ENCODE measurements at regions not wholly inside any gene's neighbourhood (a gene's known extent, or its start where the extent isn't known, plus 50 kb on each side); places are given as distances from the start of the nearest gene placed in this dataset.

GRCh38 chr5:54829102-54829501 lies 156.3 kb downstream of the ESM1 start:
- no peak overlapping the region for H3K27ac ChIP-seq (ENCODE audit: low read depth, low read length)
- H3K27me3 ChIP-seq (ENCODE audit: control insufficient read depth in 5 of 5, insufficient read depth in 4 of 5, low read length in 5 of 5): no peaks in the 10 kb centered on the region
- H3K36me3 ChIP-seq (ENCODE audit: control insufficient read depth in 5 of 5, insufficient read depth in 5 of 5, low read length in 5 of 5): no peaks in the 10 kb centered on the region
- H3K4me3 ChIP-seq (ENCODE audit: low read depth in 1 of 5, low read length in 5 of 5): no peak overlapping the region
- peaks cover 0 to 13% (median 10%) of the 10 kb centered on the region in 5 donors for H3K4me1 ChIP-seq (ENCODE audit: control insufficient read depth in 5 of 5, insufficient read depth in 5 of 5, low read length in 5 of 5)
- no peak overlapping the region for H3K9ac ChIP-seq (ENCODE audit: low read length in 5 of 5)
- H3K9me3 ChIP-seq (ENCODE audit: control insufficient read depth in 5 of 5, low read length in 5 of 5): peaks cover 0 to 2% (median 0%) of the 10 kb centered on the region in 5 donors

GRCh38 chr5:54828151-54828550 lies 157.2 kb downstream of the ESM1 start:
- Histone ChIP-seq H3K36me3 (ENCODE audit: control insufficient read depth in 5 of 5, insufficient read depth in 5 of 5, low read length in 5 of 5) (no peaks in the 10 kb centered on the region), H3K4me3 (ENCODE audit: low read depth in 1 of 5, low read length in 5 of 5) (no peak overlapping the region), H3K27ac (ENCODE audit: low read depth, low read length) (no peak overlapping the region), H3K27me3 (ENCODE audit: control insufficient read depth in 5 of 5, insufficient read depth in 4 of 5, low read length in 5 of 5) (no peaks in the 10 kb centered on the region), H3K9me3 (ENCODE audit: control insufficient read depth in 5 of 5, low read length in 5 of 5) (peaks cover 0 to 2% (median 0%) of the 10 kb centered on the region in 5 donors), H3K9ac (ENCODE audit: low read length in 5 of 5) (no peak overlapping the region), H3K4me1 (ENCODE audit: control insufficient read depth in 5 of 5, insufficient read depth in 5 of 5, low read length in 5 of 5) (peaks cover 0 to 11% (median 5%) of the 10 kb centered on the region in 5 donors)

- Histone ChIP-seq H3K4me3 (ENCODE audit: low read depth in 1 of 5, low read length in 5 of 5) (no peak overlapping the region), H3K27ac (ENCODE audit: low read depth, low read length) (no peak overlapping the region), H3K36me3 (ENCODE audit: control insufficient read depth in 5 of 5, insufficient read depth in 5 of 5, low read length in 5 of 5) (no peaks in the 10 kb centered on the region), H3K9me3 (ENCODE audit: control insufficient read depth in 5 of 5, low read length in 5 of 5) (peaks cover 0 to 2% (median 0%) of the 10 kb centered on the region in 5 donors), H3K4me1 (ENCODE audit: control insufficient read depth in 5 of 5, insufficient read depth in 5 of 5, low read length in 5 of 5) (no peaks in the 10 kb centered on the region), H3K27me3 (ENCODE audit: control insufficient read depth in 5 of 5, insufficient read depth in 4 of 5, low read length in 5 of 5) (no peaks in the 10 kb centered on the region), H3K9ac (ENCODE audit: low read length in 5 of 5) (no peak overlapping the region)
These were observed 160.4 kb downstream of the ESM1 start for GRCh38 chr5:54825005-54825404.

- peaks cover 0 to 2% (median 0%) of the 10 kb centered on the region in 5 donors for H3K9me3 ChIP-seq (ENCODE audit: control insufficient read depth in 5 of 5, low read length in 5 of 5)
- H3K4me1 ChIP-seq (ENCODE audit: control insufficient read depth in 5 of 5, insufficient read depth in 5 of 5, low read length in 5 of 5): no peaks in the 10 kb centered on the region
- H3K9ac ChIP-seq (ENCODE audit: low read length in 5 of 5): no peak overlapping the region
- no peaks in the 10 kb centered on the region for H3K36me3 ChIP-seq (ENCODE audit: control insufficient read depth in 5 of 5, insufficient read depth in 5 of 5, low read length in 5 of 5)
- no peak overlapping the region for H3K27ac ChIP-seq (ENCODE audit: low read depth, low read length)
- no peak overlapping the region for H3K4me3 ChIP-seq (ENCODE audit: low read depth in 1 of 5, low read length in 5 of 5)
- H3K27me3 ChIP-seq (ENCODE audit: control insufficient read depth in 5 of 5, insufficient read depth in 4 of 5, low read length in 5 of 5): no peaks in the 10 kb centered on the region
These were observed 162.4 kb downstream of the ESM1 start for GRCh38 chr5:54823006-54823405.

GRCh38 chr5:54822324-54822687 lies 163.1 kb downstream of the ESM1 start:
- H3K27ac ChIP-seq (ENCODE audit: low read depth, low read length): no peak overlapping the region

GRCh38 chr5:54821445-54822323 lies 163.7 kb downstream of the ESM1 start:
- no peaks in the 10 kb centered on the region for H3K27me3 ChIP-seq (ENCODE audit: control insufficient read depth in 5 of 5, insufficient read depth in 4 of 5, low read length in 5 of 5)
- no peaks in the 10 kb centered on the region for H3K9me3 ChIP-seq (ENCODE audit: control insufficient read depth in 5 of 5, low read length in 5 of 5)
- H3K9ac ChIP-seq (ENCODE audit: low read length in 5 of 5): no peak overlapping the region
- no peaks in the 10 kb centered on the region for H3K4me1 ChIP-seq (ENCODE audit: control insufficient read depth in 5 of 5, insufficient read depth in 5 of 5, low read length in 5 of 5)
- no peak overlapping the region for H3K27ac ChIP-seq (ENCODE audit: low read depth, low read length)
- no peak overlapping the region for H3K4me3 ChIP-seq (ENCODE audit: low read depth in 1 of 5, low read length in 5 of 5)
- H3K36me3 ChIP-seq (ENCODE audit: control insufficient read depth in 5 of 5, insufficient read depth in 5 of 5, low read length in 5 of 5): no peaks in the 10 kb centered on the region

More at GRCh38 chr5:54822324-54822687, 163.1 kb downstream of the ESM1 start:
- H3K9me3 ChIP-seq (ENCODE audit: control insufficient read depth in 5 of 5, low read length in 5 of 5): peaks cover 0 to 2% (median 0%) of the 10 kb centered on the region in 5 donors
- H3K9ac ChIP-seq (ENCODE audit: low read length in 5 of 5): no peak overlapping the region
- no peaks in the 10 kb centered on the region for H3K36me3 ChIP-seq (ENCODE audit: control insufficient read depth in 5 of 5, insufficient read depth in 5 of 5, low read length in 5 of 5)
- H3K4me3 ChIP-seq (ENCODE audit: low read depth in 1 of 5, low read length in 5 of 5): no peak overlapping the region
- no peaks in the 10 kb centered on the region for H3K4me1 ChIP-seq (ENCODE audit: control insufficient read depth in 5 of 5, insufficient read depth in 5 of 5, low read length in 5 of 5)
- no peaks in the 10 kb centered on the region for H3K27me3 ChIP-seq (ENCODE audit: control insufficient read depth in 5 of 5, insufficient read depth in 4 of 5, low read length in 5 of 5)

GRCh38 chr5:54820346-54821134 lies 164.9 kb downstream of the ESM1 start:
- Histone ChIP-seq H3K36me3 (ENCODE audit: control insufficient read depth in 5 of 5, insufficient read depth in 5 of 5, low read length in 5 of 5) (no peaks in the 10 kb centered on the region), H3K9me3 (ENCODE audit: control insufficient read depth in 5 of 5, low read length in 5 of 5) (no peaks in the 10 kb centered on the region), H3K27me3 (ENCODE audit: control insufficient read depth in 5 of 5, insufficient read depth in 4 of 5, low read length in 5 of 5) (no peaks in the 10 kb centered on the region), H3K9ac (ENCODE audit: low read length in 5 of 5) (no peak overlapping the region), H3K27ac (ENCODE audit: low read depth, low read length) (no peak overlapping the region), H3K4me1 (ENCODE audit: control insufficient read depth in 5 of 5, insufficient read depth in 5 of 5, low read length in 5 of 5) (no peaks in the 10 kb centered on the region), H3K4me3 (ENCODE audit: low read depth in 1 of 5, low read length in 5 of 5) (no peak overlapping the region)

- peaks cover 0 to 11% (median 6%) of the 10 kb centered on the region in 5 donors for H3K4me1 ChIP-seq (ENCODE audit: control insufficient read depth in 5 of 5, insufficient read depth in 5 of 5, low read length in 5 of 5)
- no peak overlapping the region for H3K4me3 ChIP-seq (ENCODE audit: low read depth in 1 of 5, low read length in 5 of 5)
- H3K36me3 ChIP-seq (ENCODE audit: control insufficient read depth in 5 of 5, insufficient read depth in 5 of 5, low read length in 5 of 5): no peaks in the 10 kb centered on the region
- H3K9me3 ChIP-seq (ENCODE audit: control insufficient read depth in 5 of 5, low read length in 5 of 5): no peaks in the 10 kb centered on the region
- no peak overlapping the region for H3K9ac ChIP-seq (ENCODE audit: low read length in 5 of 5)
- H3K27ac ChIP-seq (ENCODE audit: low read depth, low read length): no peak overlapping the region
- no peaks in the 10 kb centered on the region for H3K27me3 ChIP-seq (ENCODE audit: control insufficient read depth in 5 of 5, insufficient read depth in 4 of 5, low read length in 5 of 5)
These were observed 178.0 kb downstream of the ESM1 start for GRCh38 chr5:54807421-54807820.

GRCh38 chr5:54804521-54804920 lies 180.9 kb downstream of the ESM1 start:
- Histone ChIP-seq H3K4me1 (ENCODE audit: control insufficient read depth in 5 of 5, insufficient read depth in 5 of 5, low read length in 5 of 5) (peaks cover 0 to 11% (median 6%) of the 10 kb centered on the region in 5 donors), H3K4me3 (ENCODE audit: low read depth in 1 of 5, low read length in 5 of 5) (no peak overlapping the region), H3K27me3 (ENCODE audit: control insufficient read depth in 5 of 5, insufficient read depth in 4 of 5, low read length in 5 of 5) (no peaks in the 10 kb centered on the region), H3K9ac (ENCODE audit: low read length in 5 of 5) (no peak overlapping the region), H3K36me3 (ENCODE audit: control insufficient read depth in 5 of 5, insufficient read depth in 5 of 5, low read length in 5 of 5) (no peaks in the 10 kb centered on the region), H3K9me3 (ENCODE audit: control insufficient read depth in 5 of 5, low read length in 5 of 5) (no peaks in the 10 kb centered on the region), H3K27ac (ENCODE audit: low read depth, low read length) (no peak overlapping the region)

- Histone ChIP-seq H3K27me3 (ENCODE audit: control insufficient read depth in 5 of 5, insufficient read depth in 4 of 5, low read length in 5 of 5) (no peaks in the 10 kb centered on the region), H3K27ac (ENCODE audit: low read depth, low read length) (no peak overlapping the region), H3K4me3 (ENCODE audit: low read depth in 1 of 5, low read length in 5 of 5) (no peak overlapping the region), H3K4me1 (ENCODE audit: control insufficient read depth in 5 of 5, insufficient read depth in 5 of 5, low read length in 5 of 5) (peaks cover 0 to 11% (median 6%) of the 10 kb centered on the region in 5 donors), H3K9ac (ENCODE audit: low read length in 5 of 5) (no peak overlapping the region), H3K36me3 (ENCODE audit: control insufficient read depth in 5 of 5, insufficient read depth in 5 of 5, low read length in 5 of 5) (no peaks in the 10 kb centered on the region), H3K9me3 (ENCODE audit: control insufficient read depth in 5 of 5, low read length in 5 of 5) (no peaks in the 10 kb centered on the region)
These were observed 181.3 kb downstream of the ESM1 start for GRCh38 chr5:54804086-54804485.
